ENCODE measurements at regions not wholly inside any gene's neighbourhood (a gene's known extent, or its start where the extent isn't known, plus 50 kb on each side); places are given as distances from the start of the nearest gene placed in this dataset.
"Not testable (repeated sequence)": the region's sequence is repeated elsewhere in the genome, so short reads cannot be mapped to it uniquely, and the experiment has no call there.

- DNase-seq: no peak
These were observed 253.8 kb downstream of the TTC8 start for GRCh38 chr14:89078021-89078795.

GRCh38 chr14:89085231-89085731, 260.8 kb downstream of the TTC8 start:
- no peak for DNase-seq

GRCh38 chr14:89085737-89086382, 261.4 kb downstream of the TTC8 start:
- DNase-seq: no peak

GRCh38 chr14:89088530-89088929, 264.1 kb downstream of the TTC8 start:
- DNase-seq: no peak

GRCh38 chr14:89089330-89089729, 264.9 kb downstream of the TTC8 start:
- no peak for DNase-seq

- no peak for DNase-seq
These were observed 267.3 kb downstream of the TTC8 start for GRCh38 chr14:89091781-89092180.

- no peak for DNase-seq
These were observed 268.8 kb downstream of the TTC8 start for GRCh38 chr14:89093083-89093730.

GRCh38 chr14:89095036-89095435, 270.6 kb downstream of the TTC8 start:
- DNase-seq: no peak

GRCh38 chr14:89096946-89097345, 272.5 kb downstream of the TTC8 start:
- DNase-seq: no peak

- no peak for DNase-seq
These were observed 273.8 kb downstream of the TTC8 start for GRCh38 chr14:89098254-89098653.

- DNase-seq: not testable (repeated sequence)
These were observed 279.8 kb downstream of the TTC8 start for GRCh38 chr14:89104171-89104817.

GRCh38 chr14:89104861-89105260, 280.4 kb downstream of the TTC8 start:
- DNase-seq: not testable (repeated sequence)

All from stimulated activated CD4-positive, alpha-beta T cell treated with anti-CD3 and anti-CD28 coated beads, Interleukin-2, amount 100 ng/mL, for 48 hours (primary cell).